ENCODE measurements at regions not wholly inside any gene's neighbourhood (a gene's known extent, or its start where the extent isn't known, plus 50 kb on each side); places are given as distances from the start of the nearest gene placed in this dataset.

DNA sequence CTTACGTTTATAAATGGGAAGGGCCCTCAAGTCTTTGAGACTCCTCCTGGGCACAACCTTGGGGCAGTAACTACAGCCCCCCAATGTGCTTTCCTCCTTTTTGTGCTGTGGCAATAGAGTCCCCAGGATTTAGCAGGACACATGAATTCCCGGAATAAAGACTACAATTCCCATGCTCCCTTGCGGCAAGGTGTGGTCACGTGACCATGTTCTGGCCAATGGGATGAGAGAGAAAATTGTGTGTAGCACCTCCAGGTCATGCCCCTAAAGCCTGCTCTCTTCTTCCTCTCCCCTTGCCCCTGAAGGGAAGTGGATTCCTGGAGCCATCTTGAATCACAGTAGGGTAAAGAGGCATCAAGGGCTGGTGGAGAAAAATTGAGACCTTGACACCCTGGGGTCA, 295.1 kb upstream of the SFSWAP start:
- TF ChIP-seq GATA2 (IDR thresholded peaks at IDR 0.05; ENCODE audit: low read depth, low read length) (no peak), GATA3 (IDR thresholded peaks at IDR 0.05; ENCODE audit: low read depth, low read length) (no peak)

DNA sequence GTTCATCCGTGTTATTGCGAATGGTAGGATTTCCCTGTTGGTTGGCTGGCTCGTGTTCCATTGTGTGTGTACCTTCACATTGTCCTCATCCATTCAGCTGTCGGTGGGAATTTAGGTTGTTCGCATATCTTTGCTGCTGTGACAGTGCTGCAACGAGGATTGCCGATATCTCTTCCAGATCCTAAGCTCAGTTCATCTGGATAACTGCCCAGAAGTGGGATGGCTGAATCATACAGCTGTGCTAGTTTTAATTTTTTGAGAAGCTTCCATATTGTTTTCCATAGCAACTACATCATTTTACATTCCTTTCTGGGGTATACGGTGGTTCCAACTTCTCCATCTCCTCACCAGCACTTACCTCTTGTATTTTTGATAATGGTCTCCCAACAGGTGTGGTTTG, 292.8 kb upstream of the SFSWAP start:
- TF ChIP-seq GATA3 (IDR thresholded peaks at IDR 0.05; ENCODE audit: low read depth, low read length) (no peak), GATA2 (IDR thresholded peaks at IDR 0.05; ENCODE audit: low read depth, low read length) (no peak)

GRCh38 chr12:131418884-131419283, 292.0 kb upstream of the SFSWAP start:
- TF ChIP-seq GATA2 (IDR thresholded peaks at IDR 0.05; ENCODE audit: low read depth, low read length) (no peak), GATA3 (IDR thresholded peaks at IDR 0.05; ENCODE audit: low read depth, low read length) (no peak)

DNA sequence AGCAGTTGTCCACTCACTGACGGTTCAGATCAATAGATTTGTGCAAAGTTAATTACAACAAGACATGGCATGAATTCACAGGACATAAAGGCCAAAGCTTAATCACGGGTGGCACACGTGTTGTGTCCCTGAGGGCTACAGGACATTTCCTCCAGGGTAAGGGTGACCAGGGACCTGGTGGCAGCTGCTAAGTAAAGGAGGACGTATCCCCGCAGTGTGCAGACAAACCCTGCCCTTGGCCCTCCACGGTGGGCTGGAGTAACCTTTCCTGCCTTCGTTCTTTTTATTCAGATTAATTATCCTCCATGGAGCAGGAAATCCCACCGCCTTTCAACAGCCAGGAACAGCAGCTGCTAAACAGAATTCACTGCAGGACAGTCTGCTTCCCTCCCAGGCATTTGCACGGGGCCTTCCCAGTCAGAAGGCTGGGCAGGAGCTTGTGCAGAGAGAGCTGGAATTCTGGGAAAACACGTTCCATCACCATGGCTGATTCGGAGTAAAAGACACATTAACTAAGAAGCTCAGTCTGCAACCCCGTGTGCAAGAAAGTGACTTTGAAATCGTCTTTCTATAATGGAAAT, 289.9 kb upstream of the SFSWAP start:
- TF ChIP-seq GATA2 (IDR thresholded peaks at IDR 0.05; ENCODE audit: low read depth, low read length) = no peak
- TF ChIP-seq GATA3 (IDR thresholded peaks at IDR 0.05; ENCODE audit: low read depth, low read length) = no peak

DNA sequence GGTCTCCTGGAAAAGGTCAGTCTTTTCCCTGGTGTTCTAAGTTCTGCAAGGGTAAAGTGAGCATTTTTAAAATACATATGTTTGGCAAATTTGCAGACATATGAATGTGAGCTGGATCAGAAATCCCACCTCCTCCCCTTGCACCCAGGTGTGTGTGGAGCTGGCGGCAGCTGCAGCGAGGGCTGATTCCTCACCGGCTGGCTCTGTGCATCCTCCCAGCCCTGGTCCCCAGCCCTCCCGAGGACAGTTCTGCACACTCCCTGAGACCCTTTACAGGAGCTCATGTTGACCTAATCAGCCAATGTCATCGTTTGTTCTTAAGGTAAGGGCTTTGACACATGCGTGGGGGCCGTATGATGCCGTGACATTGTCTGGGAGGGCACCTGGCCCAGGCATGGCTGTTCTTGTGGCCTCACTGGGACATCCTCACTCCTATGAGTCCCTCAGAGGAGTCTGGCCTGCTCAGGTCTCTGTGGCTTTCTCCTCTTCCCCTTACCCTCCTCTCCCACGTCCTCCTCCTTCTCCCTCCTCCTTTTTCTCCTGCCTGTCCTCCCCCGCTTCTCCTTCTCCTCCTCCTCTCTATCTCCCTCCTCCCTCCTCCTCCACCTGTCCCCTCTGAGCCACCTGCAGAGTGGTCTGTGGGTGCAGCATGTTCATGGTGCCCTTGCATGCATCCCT, 289.2 kb upstream of the SFSWAP start:
- no peak for TF ChIP-seq GATA2 (IDR thresholded peaks at IDR 0.05; ENCODE audit: low read depth, low read length)
- TF ChIP-seq GATA3 (IDR thresholded peaks at IDR 0.05; ENCODE audit: low read depth, low read length) = no peak

- TF ChIP-seq GATA3 (IDR thresholded peaks at IDR 0.05; ENCODE audit: low read depth, low read length) (no peak), GATA2 (IDR thresholded peaks at IDR 0.05; ENCODE audit: low read depth, low read length) (no peak)
These were observed 288.7 kb upstream of the SFSWAP start for GRCh38 chr12:131422187-131422520.

GRCh38 chr12:131422744-131423143, 288.1 kb upstream of the SFSWAP start:
- TF ChIP-seq GATA2 (IDR thresholded peaks at IDR 0.05; ENCODE audit: low read depth, low read length) (no peak), GATA3 (IDR thresholded peaks at IDR 0.05; ENCODE audit: low read depth, low read length) (no peak)

DNA sequence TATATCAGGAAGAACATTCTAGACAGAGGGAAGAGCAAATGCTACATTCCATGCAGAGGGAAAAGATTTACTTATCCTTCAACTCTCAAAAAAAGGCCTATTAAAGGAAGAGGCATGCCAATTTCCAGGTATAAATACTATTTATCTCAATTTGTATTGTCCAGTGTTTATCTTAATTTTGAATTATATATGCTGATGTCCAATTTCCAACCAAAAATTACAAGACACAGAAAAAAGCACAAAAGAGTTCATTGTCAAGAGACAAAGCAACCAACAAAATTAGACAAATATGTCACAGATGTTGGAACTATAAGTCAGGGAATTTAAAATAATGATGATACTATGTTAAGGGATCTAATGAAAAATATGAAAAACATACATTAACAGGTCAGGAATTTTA, 286.6 kb upstream of the SFSWAP start:
- no peak for TF ChIP-seq GATA2 (IDR thresholded peaks at IDR 0.05; ENCODE audit: low read depth, low read length)
- no peak for TF ChIP-seq GATA3 (IDR thresholded peaks at IDR 0.05; ENCODE audit: low read depth, low read length)

DNA sequence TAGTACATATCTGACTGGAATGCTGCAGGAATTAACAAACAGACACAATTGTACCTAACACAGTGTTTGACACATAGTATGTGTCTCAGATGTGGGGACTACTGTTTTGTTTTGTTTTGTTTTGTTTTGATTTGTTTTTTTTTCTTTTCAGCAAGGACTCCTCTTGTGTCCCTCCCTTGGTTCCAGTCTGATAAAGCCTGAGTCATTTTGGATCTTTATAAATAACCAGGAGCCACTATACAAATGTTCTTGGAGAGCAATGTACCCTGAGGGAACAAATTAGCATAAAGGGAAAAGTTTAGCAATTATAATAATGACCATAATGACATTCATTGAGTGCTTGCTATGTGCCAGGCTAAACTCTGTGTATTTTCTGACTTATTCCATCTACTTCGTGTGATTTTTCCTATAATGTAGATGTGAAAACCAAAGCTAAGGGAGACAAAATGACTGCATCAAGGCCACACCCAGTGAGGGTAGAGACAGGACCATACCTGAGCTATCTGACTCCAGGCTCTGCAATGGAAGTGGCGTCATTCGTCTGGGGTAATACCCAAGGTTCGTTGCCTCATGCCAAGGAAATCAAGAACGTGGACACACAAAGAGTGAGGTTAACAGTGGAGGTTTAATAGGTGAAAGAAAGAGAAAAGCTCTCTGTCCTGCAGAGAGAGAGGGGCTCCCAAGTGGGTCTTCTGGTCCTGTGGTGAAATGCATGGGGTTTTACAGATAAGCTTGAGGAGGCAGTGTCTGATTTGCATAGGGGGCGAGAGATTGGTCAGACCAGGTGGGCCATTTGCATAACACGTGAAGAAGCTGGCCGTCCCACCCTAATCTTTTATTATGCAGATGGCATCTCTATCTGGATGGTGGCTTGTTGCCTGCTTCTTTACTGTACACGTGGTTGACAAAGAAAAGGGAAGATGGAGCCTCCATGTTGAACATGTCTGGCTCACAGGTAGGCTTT, 285.5 kb upstream of the SFSWAP start:
- TF ChIP-seq GATA2 (IDR thresholded peaks at IDR 0.05; ENCODE audit: low read depth, low read length) = no peak
- no peak for TF ChIP-seq GATA3 (IDR thresholded peaks at IDR 0.05; ENCODE audit: low read depth, low read length)

DNA sequence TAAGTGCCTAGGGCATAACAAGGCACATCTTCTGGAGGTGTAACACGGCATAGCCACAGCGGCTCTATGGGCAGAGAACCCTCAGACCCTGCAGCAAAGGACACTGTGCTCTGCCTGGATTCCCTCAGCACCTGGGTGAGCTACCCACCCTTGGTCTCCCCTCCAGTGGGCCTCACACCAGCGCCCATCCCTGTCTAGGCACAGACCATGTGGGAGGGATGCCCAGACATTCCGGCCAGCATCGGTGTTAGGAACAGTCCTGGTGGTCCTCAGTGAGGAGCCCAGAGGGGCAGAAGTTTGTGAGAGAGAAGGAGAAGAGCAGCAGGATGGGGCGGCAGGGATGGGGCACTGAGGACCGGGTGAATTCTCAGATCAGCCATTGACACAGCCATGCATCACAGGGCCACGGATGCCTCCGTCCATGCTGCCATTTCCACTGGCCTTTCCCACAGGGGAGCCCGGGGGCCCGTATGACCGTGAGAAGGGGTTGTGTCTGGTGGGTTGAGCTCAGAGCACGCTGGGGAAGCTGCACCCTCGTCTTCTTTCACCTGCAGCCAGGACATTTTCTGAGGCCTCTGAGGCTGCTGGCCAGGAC, 282.7 kb upstream of the SFSWAP start:
- TF ChIP-seq GATA3 (IDR thresholded peaks at IDR 0.05; ENCODE audit: low read depth, low read length) = no peak
- no peak for TF ChIP-seq GATA2 (IDR thresholded peaks at IDR 0.05; ENCODE audit: low read depth, low read length)

DNA sequence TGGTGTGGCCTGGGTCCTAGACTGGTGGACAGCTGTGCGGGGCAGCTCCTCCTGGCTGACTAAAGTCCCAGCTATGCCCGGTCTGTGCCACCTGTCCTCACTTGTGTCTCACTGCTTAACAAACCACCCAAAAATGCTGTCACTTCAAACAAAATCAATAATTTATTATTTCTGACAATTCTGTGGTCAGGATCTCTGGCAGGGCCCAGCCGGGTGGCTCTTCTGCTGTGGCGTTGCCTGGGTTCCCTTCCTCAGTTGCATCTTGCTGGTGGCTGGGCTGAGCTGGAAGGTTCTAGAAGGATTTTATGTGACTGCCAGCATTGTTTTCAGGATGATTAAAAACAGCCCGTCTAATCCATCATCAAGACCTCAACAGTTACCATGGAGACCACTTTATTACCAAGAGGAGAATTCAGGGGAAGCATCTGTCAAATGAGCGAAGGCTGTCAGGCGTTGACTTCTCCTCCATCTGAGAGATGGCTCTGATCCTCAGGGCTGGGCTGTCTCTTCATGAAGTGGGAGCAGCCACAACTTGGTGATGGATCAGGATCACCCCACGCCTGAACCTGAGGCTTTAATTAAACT, 280.6 kb upstream of the SFSWAP start:
- TF ChIP-seq GATA3 (IDR thresholded peaks at IDR 0.05; ENCODE audit: low read depth, low read length) (no peak), GATA2 (IDR thresholded peaks at IDR 0.05; ENCODE audit: low read depth, low read length) (no peak)

DNA sequence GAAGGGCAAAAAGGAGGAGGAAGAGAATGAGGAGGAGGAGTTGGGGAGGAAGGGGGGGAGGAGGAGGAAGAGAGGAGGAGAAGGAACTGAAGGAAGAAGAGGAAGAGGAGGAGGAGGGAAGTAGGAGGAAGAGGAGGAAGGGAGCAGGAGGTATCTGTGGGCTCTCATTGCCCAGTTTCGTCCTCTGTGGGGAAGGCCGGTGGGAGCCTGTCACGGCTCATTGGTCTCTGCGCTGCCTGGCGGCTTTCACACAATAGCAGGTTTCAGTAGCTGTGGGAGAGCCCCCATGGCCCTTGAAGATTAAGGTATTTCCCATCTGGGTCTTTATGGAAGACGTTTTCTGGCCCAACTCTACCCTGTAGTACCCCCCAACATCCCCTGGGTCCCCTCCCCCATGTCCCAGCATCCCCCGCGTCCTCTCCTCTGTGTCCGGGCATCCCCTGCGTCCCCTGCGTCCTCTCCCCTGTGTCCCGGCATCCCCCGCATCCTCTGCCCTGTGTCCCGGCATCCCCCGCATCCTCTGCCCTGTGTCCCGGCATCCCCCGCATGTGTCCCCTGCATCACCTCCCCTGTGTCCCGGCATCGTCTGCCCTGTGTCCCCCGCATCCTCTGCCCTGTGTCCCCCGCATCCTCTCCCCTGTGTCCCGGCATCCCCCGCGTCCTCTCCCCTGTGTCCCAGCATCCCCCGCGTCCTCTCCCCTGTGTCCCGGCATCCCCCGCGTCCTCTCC, 278.2 kb upstream of the SFSWAP start:
- no peak for TF ChIP-seq GATA2 (IDR thresholded peaks at IDR 0.05; ENCODE audit: low read depth, low read length)
- no peak for TF ChIP-seq GATA3 (IDR thresholded peaks at IDR 0.05; ENCODE audit: low read depth, low read length)
